H54 (cell line): ENCODE measurements at regions not wholly inside any gene's neighbourhood (a gene's known extent, or its start where the extent isn't known, plus 50 kb on each side); places are given as distances from the start of the nearest gene placed in this dataset.
"Not testable (repeated sequence)": the region's sequence is repeated elsewhere in the genome, so short reads cannot be mapped to it uniquely, and the experiment has no call there.

ENCODE experiments used
- DNase-seq: peaks from one replicate; pipeline ENCODE4 v3.0.0; 2011; ENCODE audit warnings: low spot score, mixed read lengths; ENCODE audit not compliant: insufficient read length
- FAIRE-seq: peaks from 3 replicates; lab custom pipeline; 2011; peaks lifted over from hg19 to GRCh38; lab: Jason Lieb, UNC
- POLR2A ChIP-seq: IDR thresholded peaks from 2 replicates; pipeline ENCODE4 v1.6.1; 2011; ENCODE audit warnings: low read depth, mild to moderate bottlenecking, low read length

GRCh38 chr21:28177124-28177523 is 815.6 kb downstream of the LTN1 start:
- TF ChIP-seq POLR2A = no peak
- FAIRE-seq (no peak), DNase-seq (no peak)

DNA sequence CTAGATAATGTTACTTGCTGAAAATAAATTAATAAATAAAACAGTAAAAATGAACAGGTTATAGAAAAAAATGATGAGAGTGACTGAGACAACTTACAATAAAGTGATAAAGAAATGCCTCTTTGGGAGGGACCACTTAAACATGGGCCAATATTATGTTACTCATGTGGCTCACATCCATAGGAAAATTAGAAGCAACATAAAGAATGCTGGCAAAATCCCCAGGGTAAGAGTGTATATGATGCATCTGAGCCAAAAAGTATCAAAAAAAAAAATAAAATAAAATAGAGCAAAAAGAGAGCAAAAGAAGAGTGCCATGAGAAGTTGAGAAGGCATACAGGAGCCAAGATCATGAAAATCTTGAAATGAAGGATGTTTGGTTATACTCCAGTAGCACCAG is 818.0 kb downstream of the LTN1 start:
- FAIRE-seq (no peak), DNase-seq (no peak)
- TF ChIP-seq POLR2A = no peak

- FAIRE-seq (no peak), DNase-seq (no peak)
- TF ChIP-seq POLR2A = no peak
These were observed 818.7 kb downstream of the LTN1 start for GRCh38 chr21:28174006-28174405.

DNA sequence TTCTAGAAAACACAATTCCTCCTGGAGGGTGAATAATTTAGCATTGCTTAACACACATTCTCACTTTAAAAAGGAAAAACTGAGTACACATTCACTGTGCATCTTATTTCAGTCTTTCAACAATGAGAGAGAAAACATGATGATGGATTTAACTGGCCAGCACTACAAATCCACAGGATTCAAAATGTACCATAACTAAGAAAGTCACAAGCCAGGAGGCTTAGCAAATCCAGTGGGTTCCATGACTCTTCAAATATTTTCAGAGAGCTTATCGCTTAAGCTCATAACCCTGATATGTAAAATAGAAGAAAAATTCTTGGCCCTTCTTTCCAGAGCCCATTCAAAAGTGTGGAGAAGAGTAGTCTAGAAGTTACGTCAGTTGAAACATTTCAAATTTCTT is 820.3 kb downstream of the LTN1 start:
- no peak for TF ChIP-seq POLR2A
- FAIRE-seq (no peak), DNase-seq (no peak)

GRCh38 chr21:28167366-28167765 is 825.3 kb downstream of the LTN1 start:
- no peak for DNase-seq
- TF ChIP-seq POLR2A = no peak
- FAIRE-seq = no peak

- not testable (repeated sequence) for FAIRE-seq, DNase-seq
These were observed 828.2 kb downstream of the LTN1 start for GRCh38 chr21:28164519-28164918.

- peak; percentile 9 for DNase-seq
- FAIRE-seq = not testable (repeated sequence)
These were observed 830.6 kb downstream of the LTN1 start for GRCh38 chr21:28162052-28162451.

GRCh38 chr21:28160378-28160777 is 832.3 kb downstream of the LTN1 start:
- TF ChIP-seq POLR2A = no peak
- FAIRE-seq (no peak), DNase-seq (no peak)

DNA sequence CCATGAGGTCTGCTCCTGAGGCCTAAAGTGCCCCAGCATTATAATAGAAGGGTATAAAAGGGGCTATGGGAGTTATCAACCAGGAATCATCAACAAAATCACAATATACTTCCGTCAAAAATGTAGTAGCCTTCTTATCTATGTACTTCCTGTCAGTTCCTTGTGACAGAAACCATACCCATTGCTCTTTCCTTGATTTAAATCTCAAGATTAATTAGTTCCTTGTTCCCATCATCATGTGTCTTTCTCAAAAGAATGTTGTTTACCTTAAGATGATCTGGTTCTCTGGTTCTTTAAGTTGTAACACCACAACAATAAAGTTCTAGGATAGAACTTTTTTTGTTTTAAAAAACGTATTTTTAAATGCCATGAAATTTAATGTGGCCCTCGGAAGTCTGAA is 833.3 kb downstream of the LTN1 start:
- TF ChIP-seq POLR2A = no peak
- DNase-seq = no peak
- FAIRE-seq = no peak

GRCh38 chr21:28156590-28156989 is 836.1 kb downstream of the LTN1 start:
- DNase-seq (no peak), FAIRE-seq (no peak)
- TF ChIP-seq POLR2A = no peak

DNA sequence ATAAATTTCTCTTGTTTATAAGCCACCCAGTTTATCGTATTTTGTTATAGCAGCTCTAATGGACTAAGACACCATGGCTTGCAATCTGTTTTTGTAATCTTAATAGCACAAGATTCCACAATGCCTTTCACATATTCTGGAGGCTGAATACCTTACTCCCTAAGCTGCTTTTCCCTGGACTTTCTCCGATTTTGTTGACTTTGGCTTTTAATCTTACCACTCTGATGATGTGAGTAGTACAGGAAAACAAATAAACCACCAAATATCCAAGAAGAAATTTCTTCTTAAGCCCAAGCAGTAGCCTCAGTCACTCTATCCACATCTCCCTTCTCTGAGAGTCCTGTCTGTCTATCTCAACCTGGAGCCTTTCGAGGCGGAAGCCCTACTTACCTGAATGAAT is 838.6 kb downstream of the LTN1 start:
- DNase-seq (no peak), FAIRE-seq (no peak)
- TF ChIP-seq POLR2A = no peak

DNA sequence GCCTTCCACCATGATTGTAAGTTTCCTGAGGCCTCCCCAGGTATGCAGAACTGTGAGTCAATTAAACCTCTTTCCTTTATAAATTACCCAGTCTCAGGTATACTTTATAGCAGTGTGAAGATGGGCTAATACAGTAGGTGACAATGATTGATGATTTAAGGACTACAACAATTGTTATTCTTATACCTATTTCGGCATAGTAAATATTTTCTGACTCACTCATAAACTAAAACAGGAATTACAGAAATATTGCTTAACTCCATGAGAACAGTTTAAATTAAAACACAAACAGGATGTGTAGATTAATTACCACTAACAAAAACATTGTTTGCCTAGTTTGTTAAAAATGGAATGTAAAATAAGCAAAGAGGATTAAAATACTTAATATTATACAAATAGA is 839.9 kb downstream of the LTN1 start:
- DNase-seq (no peak), FAIRE-seq (no peak)
- TF ChIP-seq POLR2A = no peak

DNA sequence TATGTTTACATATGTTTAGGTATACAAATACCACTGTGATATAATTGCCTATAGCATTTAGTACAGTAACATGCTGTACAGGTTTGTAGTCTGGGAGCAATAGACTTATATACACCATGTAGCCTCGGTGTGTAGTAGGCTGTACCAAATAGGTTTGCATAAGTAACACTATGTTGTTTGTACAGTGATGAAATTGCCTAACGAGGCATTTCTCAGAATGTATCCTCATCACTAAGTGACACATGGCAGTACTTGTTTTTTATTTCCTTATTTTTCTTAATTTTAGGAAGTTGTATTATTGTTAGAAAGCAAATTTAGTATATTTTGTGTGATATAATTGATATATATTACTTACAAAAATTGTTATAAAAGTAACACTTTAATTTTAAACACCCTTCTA is 840.9 kb downstream of the LTN1 start:
- TF ChIP-seq POLR2A = no peak
- FAIRE-seq (no peak), DNase-seq (no peak)

DNA sequence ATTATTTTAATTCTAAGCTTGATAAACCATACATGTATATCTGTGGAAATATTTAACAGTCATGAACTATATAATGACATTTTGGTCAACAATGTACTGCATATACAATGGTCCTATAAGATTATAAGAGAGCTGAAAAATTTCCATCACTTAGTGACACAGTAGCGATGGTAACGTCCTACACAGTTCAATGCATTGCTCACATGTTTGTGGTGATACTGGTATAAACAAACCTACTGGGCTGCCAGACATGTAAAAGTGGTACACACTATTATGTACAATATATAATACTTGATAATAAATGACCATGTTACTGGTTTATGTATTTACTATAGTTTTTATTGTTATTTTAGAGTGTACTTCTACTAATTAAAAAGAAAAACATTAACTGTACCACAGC is 841.9 kb downstream of the LTN1 start:
- TF ChIP-seq POLR2A = no peak
- FAIRE-seq = no peak

DNA sequence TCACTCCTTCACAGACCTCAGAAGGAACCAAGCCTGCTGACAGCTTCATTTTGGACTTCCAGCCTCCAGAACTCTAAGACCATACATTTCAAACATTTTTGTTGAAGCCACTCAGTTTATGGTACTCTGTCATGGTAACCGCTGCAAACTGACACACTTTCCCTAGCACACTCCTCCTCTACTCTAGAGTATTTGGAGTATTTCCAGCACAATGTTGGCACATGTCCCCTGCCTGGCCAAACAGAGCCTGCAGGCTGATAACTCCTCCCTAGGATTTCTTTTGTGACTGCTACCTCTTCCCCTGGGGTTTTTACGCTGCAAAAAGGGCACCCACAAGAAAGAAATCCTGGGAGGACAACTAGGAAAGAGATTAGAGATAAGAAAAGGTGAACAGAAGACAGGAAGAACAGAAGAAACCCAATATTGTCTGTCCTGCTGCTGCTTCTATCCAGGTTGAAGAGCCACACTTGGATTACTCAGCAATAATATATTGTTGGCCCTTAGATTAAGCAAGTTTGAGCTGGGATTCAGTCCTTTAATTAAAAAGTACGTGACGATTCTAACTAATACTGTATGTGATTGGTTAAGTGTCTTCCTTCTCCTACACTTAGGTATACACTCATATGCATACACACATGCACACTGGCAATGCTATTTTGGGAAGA is 844.1 kb downstream of the LTN1 start:
- FAIRE-seq (no peak), DNase-seq (no peak)
- no peak for TF ChIP-seq POLR2A

More for the DNA sequence above, 841.9 kb downstream of the LTN1 start:
- no peak for DNase-seq

GRCh38 chr21:28144653-28145052 is 848.0 kb downstream of the LTN1 start:
- DNase-seq = no peak
- TF ChIP-seq POLR2A = no peak
- FAIRE-seq = no peak
